HAP-1 (cell line): ENCODE measurements at regions not wholly inside any gene's neighbourhood (a gene's known extent, or its start where the extent isn't known, plus 50 kb on each side); places are given as distances from the start of the nearest gene placed in this dataset.

Source experiments
- DNase-seq, 2 experiments: peaks; one replicate each; pipeline ENCODE4 v3.0.0-alpha.2; 2016 to 2020; ENCODE audit warnings: low spot score in 2 of 2
- H3K27me3 ChIP-seq: fragments of 250-450 bp; sonication (Bioruptor Pico); 2 replicates; pipeline ENCODE4 v1.5.1; 2020; ENCODE audit warnings: low read depth, mild to moderate bottlenecking, moderate library complexity
- H3K36me3 ChIP-seq: fragments of 250-450 bp; sonication (Bioruptor Pico); replicated peaks from 2 replicates; pipeline ENCODE4 v1.5.1; 2020; ENCODE audit warnings: mild to moderate bottlenecking
- H3K4me1 ChIP-seq: fragments of 250-450 bp; sonication (Bioruptor Pico); 2 replicates; pipeline ENCODE4 v1.5.1; 2020; ENCODE audit warnings: mild to moderate bottlenecking
- H3K4me3 ChIP-seq: fragments of 250-450 bp; sonication (Bioruptor Pico); 2 replicates; pipeline ENCODE4 v1.5.1; 2020; ENCODE audit warnings: mild to moderate bottlenecking, moderate library complexity
- H3K9me3 ChIP-seq: fragments of 250-450 bp; sonication (Bioruptor Pico); 2 replicates; pipeline ENCODE4 v1.5.1; 2020; ENCODE audit warnings: mild to moderate bottlenecking, moderate library complexity
- in situ Hi-C: fragments of 300-500 bp; cut with MboI; formaldehyde crosslinking; loops from 3 replicates; pipeline ENCODE4 v1.14.3; 2020; ENCODE audit warnings: low sequenced_read_pairs, inconsistent platforms, mixed read lengths

DNA sequence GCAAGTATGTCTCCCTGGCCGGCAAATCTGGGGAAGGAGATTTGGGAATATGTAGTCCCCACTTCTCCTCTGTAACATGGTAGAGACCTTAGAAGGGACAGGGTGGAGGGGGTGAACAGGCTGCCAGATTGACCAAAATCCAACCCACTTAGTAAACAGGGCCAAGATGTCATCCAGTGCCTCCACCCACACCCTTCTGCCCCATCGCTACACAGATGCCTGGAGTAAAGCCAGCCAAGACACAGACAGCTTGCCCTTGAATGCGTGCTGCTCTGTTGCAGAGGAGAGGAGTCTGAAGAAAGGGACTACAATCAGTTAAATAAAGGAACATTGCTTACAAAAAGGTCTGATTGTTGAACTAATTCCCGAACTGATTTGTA is 160.1 kb upstream of the LDB2 start:
- no peak overlapping the region for H3K4me3 ChIP-seq
- no peaks in the 10 kb centered on the region for H3K9me3 ChIP-seq
- no peak for DNase-seq
- H3K4me1 ChIP-seq = no peaks in the 10 kb centered on the region
- in situ Hi-C loops = no loop called here
- no peaks in the 10 kb centered on the region for H3K36me3 ChIP-seq
- H3K27me3 ChIP-seq = no peaks in the 10 kb centered on the region

DNA sequence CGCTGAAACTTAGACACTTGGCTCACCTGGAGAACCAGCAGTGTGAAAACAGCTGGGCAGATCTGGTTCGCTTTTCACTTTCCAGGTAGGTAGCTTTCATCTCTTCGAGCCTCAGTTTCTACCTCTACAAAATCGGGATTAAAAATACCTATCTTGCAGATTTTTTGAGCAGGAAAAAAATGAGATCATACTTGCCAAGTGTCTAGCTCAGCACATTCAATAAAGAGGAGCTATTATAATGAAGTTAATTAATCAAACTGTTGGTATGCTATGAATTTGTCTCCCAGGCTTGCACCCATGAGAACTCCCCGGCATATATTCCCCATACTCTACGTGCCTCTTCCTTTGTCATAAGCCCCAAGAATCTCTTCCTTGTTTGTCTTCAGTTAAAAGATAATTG is 158.6 kb upstream of the LDB2 start:
- H3K9me3 ChIP-seq = no peaks in the 10 kb centered on the region
- no peaks in the 10 kb centered on the region for H3K4me1 ChIP-seq
- DNase-seq = no peak
- no peaks in the 10 kb centered on the region for H3K27me3 ChIP-seq
- in situ Hi-C loops = no loop called here
- no peak overlapping the region for H3K4me3 ChIP-seq
- H3K36me3 ChIP-seq = no peaks in the 10 kb centered on the region

DNA sequence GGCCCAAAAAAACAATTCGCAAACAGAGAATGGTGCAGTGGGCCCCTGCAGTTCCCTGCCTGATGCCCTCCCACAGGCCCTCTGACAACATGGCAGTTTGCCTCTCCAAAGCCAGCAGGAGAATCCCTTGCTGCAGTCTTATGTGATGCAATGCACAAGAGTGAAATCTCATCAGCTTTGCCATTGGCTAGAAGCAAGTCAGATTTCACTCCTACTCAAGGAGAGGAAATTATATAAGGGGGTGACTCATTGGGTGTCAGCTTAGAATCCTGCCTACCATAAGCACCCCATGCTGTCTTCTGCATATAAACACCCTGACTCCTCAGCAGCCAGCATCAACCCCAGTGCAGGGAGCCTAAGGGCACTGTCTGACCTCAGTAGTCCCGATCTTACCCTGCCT is 157.3 kb upstream of the LDB2 start:
- Histone ChIP-seq H3K4me3 (no peak overlapping the region), H3K36me3 (no peaks in the 10 kb centered on the region), H3K27me3 (no peaks in the 10 kb centered on the region), H3K4me1 (no peaks in the 10 kb centered on the region), H3K9me3 (no peaks in the 10 kb centered on the region)
- no peak for DNase-seq
- in situ Hi-C loops = no loop called here

DNA sequence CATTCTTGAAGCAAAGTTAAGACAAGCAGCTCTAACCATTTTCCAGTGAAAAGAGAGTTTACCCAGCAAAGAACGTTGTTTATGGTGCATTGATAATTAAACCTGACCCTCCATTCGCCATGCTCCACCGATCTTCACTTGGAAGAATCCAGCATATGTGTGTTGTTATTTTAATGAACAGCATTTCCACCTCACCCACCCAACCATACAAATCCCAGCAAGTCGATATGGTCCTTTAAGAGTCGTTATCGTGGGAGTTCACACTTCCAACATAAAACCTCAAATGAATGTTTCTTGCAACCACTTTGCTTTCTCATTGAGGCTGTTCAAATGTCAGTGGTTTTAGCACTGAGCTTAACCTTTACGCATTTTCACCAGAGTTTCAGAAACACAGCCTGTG is 147.4 kb upstream of the LDB2 start:
- H3K27me3 ChIP-seq = no peaks in the 10 kb centered on the region
- no peak overlapping the region for H3K4me3 ChIP-seq
- in situ Hi-C loops = no loop called here
- DNase-seq = no peak
- H3K36me3 ChIP-seq = no peaks in the 10 kb centered on the region
- H3K9me3 ChIP-seq = no peaks in the 10 kb centered on the region
- no peaks in the 10 kb centered on the region for H3K4me1 ChIP-seq

- Histone ChIP-seq H3K4me1 (peaks cover 6% of the 10 kb centered on the region; the same call in 1 of the 2 replicates), H3K36me3 (no peaks in the 10 kb centered on the region), H3K4me3 (no peak overlapping the region), H3K9me3 (no peaks in the 10 kb centered on the region), H3K27me3 (no peaks in the 10 kb centered on the region)
- in situ Hi-C loops = no loop called here
- no peak for DNase-seq
These were observed 140.2 kb upstream of the LDB2 start for GRCh38 chr4:17038510-17039176.

DNA sequence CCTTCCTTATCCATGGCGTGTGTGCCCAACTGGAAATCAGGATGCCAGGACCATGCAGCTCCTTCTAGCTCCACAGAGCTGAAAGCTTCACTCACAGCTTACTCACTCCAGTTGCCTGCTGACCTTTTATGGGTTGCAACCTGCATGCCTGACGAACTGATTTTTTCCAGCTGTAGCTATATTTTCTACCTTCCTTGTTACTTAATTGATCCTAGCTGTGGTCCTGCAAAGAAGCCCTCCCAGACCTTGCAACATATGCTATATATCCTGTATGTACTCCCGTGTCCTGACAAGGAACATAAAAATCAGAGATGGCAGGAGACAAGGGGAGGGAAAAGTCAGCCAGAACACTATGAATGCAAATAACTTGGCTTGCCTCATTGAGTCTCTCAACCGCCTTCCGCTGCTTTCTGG is 135.3 kb upstream of the LDB2 start:
- no peaks in the 10 kb centered on the region for H3K36me3 ChIP-seq
- peaks cover 20% of the 10 kb centered on the region for H3K4me1 ChIP-seq
- H3K9me3 ChIP-seq = no peaks in the 10 kb centered on the region
- H3K4me3 ChIP-seq = no peak overlapping the region
- in situ Hi-C loops = no loop called here
- no peaks in the 10 kb centered on the region for H3K27me3 ChIP-seq
- peak in 1 of 2 experiments; percentile 14 for DNase-seq

GRCh38 chr4:17033025-17033767 is 134.8 kb upstream of the LDB2 start:
- Histone ChIP-seq H3K4me1 (peaks cover 20% of the 10 kb centered on the region), H3K4me3 (no peak overlapping the region), H3K9me3 (no peaks in the 10 kb centered on the region), H3K27me3 (no peaks in the 10 kb centered on the region), H3K36me3 (no peaks in the 10 kb centered on the region)
- in situ Hi-C loops = no loop called here
- peak in 1 of 2 experiments; percentile 15 for DNase-seq

GRCh38 chr4:17030543-17030942 is 132.1 kb upstream of the LDB2 start:
- H3K4me1 ChIP-seq = peaks cover 20% of the 10 kb centered on the region
- no peaks in the 10 kb centered on the region for H3K36me3 ChIP-seq
- no peaks in the 10 kb centered on the region for H3K27me3 ChIP-seq
- no peak for DNase-seq
- no peaks in the 10 kb centered on the region for H3K9me3 ChIP-seq
- no peak overlapping the region for H3K4me3 ChIP-seq
- in situ Hi-C loops = no loop called here

- no peak overlapping the region for H3K4me3 ChIP-seq
- H3K4me1 ChIP-seq = peaks cover 20% of the 10 kb centered on the region
- H3K36me3 ChIP-seq = no peaks in the 10 kb centered on the region
- no peak for DNase-seq
- H3K9me3 ChIP-seq = no peaks in the 10 kb centered on the region
- in situ Hi-C loops = no loop called here
- H3K27me3 ChIP-seq = no peaks in the 10 kb centered on the region
These were observed 131.5 kb upstream of the LDB2 start for GRCh38 chr4:17029964-17030363.

DNA sequence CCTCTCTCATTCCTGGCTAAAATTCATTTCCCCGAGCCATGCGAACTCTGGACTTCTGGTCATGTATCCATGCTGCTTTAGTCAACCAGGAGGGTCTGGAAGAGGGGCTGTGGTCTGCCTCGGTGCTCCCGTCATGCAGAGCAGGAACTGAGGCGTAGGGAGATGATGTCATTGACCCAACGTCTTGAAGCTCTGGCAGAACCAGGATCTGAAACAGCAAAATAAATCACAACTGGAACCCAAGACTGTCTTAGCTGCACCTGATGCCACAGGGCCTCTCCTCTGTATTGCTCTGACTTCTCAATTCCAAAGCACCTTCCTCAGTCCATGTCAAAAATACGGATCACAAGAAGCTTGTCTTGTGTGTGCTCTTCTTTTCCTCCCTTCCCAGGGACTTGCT is 131.0 kb upstream of the LDB2 start:
- no peaks in the 10 kb centered on the region for H3K36me3 ChIP-seq
- no peak overlapping the region for H3K4me3 ChIP-seq
- DNase-seq = no peak
- in situ Hi-C loops = no loop called here
- no peaks in the 10 kb centered on the region for H3K27me3 ChIP-seq
- peaks cover 20% of the 10 kb centered on the region for H3K4me1 ChIP-seq
- no peaks in the 10 kb centered on the region for H3K9me3 ChIP-seq

GRCh38 chr4:17027495-17027894 is 129.1 kb upstream of the LDB2 start:
- Histone ChIP-seq H3K36me3 (no peaks in the 10 kb centered on the region), H3K9me3 (no peaks in the 10 kb centered on the region), H3K4me1 (peaks cover 4% of the 10 kb centered on the region), H3K4me3 (no peak overlapping the region), H3K27me3 (no peaks in the 10 kb centered on the region)
- DNase-seq = no peak
- in situ Hi-C loops = no loop called here

- Histone ChIP-seq H3K27me3 (no peaks in the 10 kb centered on the region), H3K9me3 (no peaks in the 10 kb centered on the region), H3K4me3 (no peak overlapping the region), H3K4me1 (no peaks in the 10 kb centered on the region), H3K36me3 (no peaks in the 10 kb centered on the region)
- in situ Hi-C loops = no loop called here
- DNase-seq = no peak
These were observed 126.0 kb upstream of the LDB2 start for GRCh38 chr4:17024425-17024824.

- in situ Hi-C loops = no loop called here
- Histone ChIP-seq H3K4me3 (no peak overlapping the region), H3K4me1 (no peaks in the 10 kb centered on the region; the same call in 1 of the 2 replicates), H3K9me3 (no peaks in the 10 kb centered on the region), H3K27me3 (no peaks in the 10 kb centered on the region), H3K36me3 (no peaks in the 10 kb centered on the region)
- no peak for DNase-seq
These were observed 122.5 kb upstream of the LDB2 start for GRCh38 chr4:17020901-17021300.

DNA sequence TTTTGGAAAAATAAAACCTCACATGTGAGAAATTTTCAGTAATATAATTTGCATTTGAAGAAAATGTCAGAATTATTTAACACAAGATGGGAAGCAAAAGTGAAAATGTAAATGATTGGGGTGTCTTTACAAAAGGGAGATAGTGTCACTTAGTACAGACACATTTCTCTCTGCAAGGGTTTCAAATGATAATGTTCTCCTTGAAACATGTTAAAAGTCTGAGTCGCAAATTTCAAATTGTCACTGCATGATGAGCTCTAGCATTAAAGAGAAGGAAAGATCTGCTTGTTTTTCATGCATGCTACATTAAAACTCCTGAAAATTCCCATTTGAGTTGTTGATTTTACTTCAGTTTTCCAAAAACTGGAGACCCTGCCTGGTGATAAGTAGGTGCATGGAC is 122.0 kb upstream of the LDB2 start:
- no peaks in the 10 kb centered on the region for H3K27me3 ChIP-seq
- no peaks in the 10 kb centered on the region for H3K36me3 ChIP-seq
- H3K9me3 ChIP-seq = no peaks in the 10 kb centered on the region
- H3K4me1 ChIP-seq = no peaks in the 10 kb centered on the region; the same call in 1 of the 2 replicates
- no peak overlapping the region for H3K4me3 ChIP-seq
- no peak for DNase-seq
- in situ Hi-C loops = no loop called here
